Stomach (tissue), 4 donors: ENCODE measurements at regions not wholly inside any gene's neighbourhood (a gene's known extent, or its start where the extent isn't known, plus 50 kb on each side); places are given as distances from the start of the nearest gene placed in this dataset.

Experiments used
- POLR2AphosphoS5 ChIP-seq, 3 donors: sonication (generic); formaldehyde crosslinking; IDR thresholded peaks; one replicate each; pipeline ENCODE4 v1.6.1; 2016; ENCODE audit warnings: antibody characterized with exemption in 3 of 3
- TF ChIP-seq, protein P1 (sequence below), 7 experiments: fragments of 450-650 bp in 4 of 7; fragments of 200-600 bp in 3 of 7; sonication (generic) in 3 of 7; IDR thresholded peaks; one replicate each; pipeline ENCODE4 v1.5.1; 2016 to 2019; ENCODE audit warnings: antibody characterized with exemption in 7 of 7, control low read depth in 2 of 7, mild to moderate bottlenecking in 1 of 7

DNA sequence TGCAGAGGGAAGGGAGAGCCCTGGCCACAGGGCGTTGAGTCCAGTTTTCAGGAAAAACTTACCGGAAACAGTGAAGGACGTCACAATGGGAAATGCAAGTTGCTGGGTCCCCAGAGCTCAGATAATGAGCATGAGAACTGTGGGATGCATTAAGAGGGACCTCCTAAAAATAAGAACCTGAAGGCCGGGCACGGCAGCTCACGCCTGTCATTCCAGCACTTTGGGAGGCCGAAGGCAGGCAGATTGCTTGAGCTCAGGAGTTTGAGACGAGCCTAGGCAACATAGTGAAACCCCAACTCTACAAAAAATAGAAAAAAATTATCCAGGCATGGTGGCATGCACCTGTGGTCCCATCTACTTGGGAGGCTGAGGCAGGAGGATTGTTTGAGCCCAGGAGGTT, 170.6 kb downstream of the URI1 start:
- TF ChIP-seq, protein P1, sequence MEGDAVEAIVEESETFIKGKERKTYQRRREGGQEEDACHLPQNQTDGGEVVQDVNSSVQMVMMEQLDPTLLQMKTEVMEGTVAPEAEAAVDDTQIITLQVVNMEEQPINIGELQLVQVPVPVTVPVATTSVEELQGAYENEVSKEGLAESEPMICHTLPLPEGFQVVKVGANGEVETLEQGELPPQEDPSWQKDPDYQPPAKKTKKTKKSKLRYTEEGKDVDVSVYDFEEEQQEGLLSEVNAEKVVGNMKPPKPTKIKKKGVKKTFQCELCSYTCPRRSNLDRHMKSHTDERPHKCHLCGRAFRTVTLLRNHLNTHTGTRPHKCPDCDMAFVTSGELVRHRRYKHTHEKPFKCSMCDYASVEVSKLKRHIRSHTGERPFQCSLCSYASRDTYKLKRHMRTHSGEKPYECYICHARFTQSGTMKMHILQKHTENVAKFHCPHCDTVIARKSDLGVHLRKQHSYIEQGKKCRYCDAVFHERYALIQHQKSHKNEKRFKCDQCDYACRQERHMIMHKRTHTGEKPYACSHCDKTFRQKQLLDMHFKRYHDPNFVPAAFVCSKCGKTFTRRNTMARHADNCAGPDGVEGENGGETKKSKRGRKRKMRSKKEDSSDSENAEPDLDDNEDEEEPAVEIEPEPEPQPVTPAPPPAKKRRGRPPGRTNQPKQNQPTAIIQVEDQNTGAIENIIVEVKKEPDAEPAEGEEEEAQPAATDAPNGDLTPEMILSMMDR (IDR thresholded peaks at IDR 0.05), result no peak
- TF ChIP-seq POLR2AphosphoS5 (IDR thresholded peaks at IDR 0.05), result no peak
